ENCODE measurements at regions not wholly inside any gene's neighbourhood (a gene's known extent, or its start where the extent isn't known, plus 50 kb on each side); places are given as distances from the start of the nearest gene placed in this dataset.

DNA sequence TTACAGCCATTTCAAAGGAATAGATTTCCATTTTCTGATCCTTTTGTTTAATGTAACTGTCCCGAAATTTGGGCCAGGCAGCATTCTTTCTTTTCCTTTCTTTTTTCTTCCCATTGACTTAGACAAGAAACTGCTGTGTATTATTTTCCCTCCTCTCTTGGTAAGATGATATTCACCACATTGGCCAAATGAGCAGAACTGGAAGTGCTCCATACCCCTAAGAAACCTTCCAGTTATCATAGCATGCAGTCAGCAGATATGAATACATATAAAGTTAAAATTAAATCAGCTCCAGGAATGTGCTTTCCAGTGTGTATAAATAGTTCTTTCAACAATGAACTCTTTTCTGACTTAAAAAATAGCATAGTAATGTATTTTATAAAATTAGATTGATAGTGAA, 168.5 kb upstream of the GAS1 start:
- Histone ChIP-seq H3K23me2 (ENCODE audit: insufficient read length, low read depth, low read length, poor library complexity, severe bottlenecking) (peaks cover 3% of the 10 kb centered on the region), H2BK5ac (ENCODE audit: insufficient read length, low read length) (no peak overlapping the region), H3K27me3 (ENCODE audit: insufficient read depth, low read length) (no peaks in the 10 kb centered on the region), H4K8ac (replicated peaks; ENCODE audit: insufficient read length, low read depth, low read length) (no peak overlapping the region), H2BK20ac (ENCODE audit: low read depth, low read length, poor library complexity, severe bottlenecking) (no peak overlapping the region), H3K4ac (ENCODE audit: low read depth, low read length) (no peak overlapping the region), H3K79me2 (ENCODE audit: insufficient read depth, low read length) (no peaks in the 10 kb centered on the region), H4K5ac (ENCODE audit: insufficient read length, low read depth, low read length) (no peak overlapping the region), H3K23ac (ENCODE audit: insufficient read length, low read depth, low read length) (no peak overlapping the region), H3K27ac (ENCODE audit: insufficient read length, low read depth, low read length) (no peak overlapping the region), H2BK12ac (ENCODE audit: insufficient read length, low read depth, low read length) (no peak overlapping the region), H2BK15ac (ENCODE audit: low read depth, low read length) (no peak overlapping the region), H3K4me1 (ENCODE audit: insufficient read depth, low read length) (no peaks in the 10 kb centered on the region), H4K20me1 (ENCODE audit: control insufficient read depth, insufficient read depth, insufficient read length) (no peaks in the 10 kb centered on the region), H3K4me2 (ENCODE audit: insufficient read depth, insufficient read length, low read length) (no peak overlapping the region), H3K18ac (ENCODE audit: insufficient read length, low read depth, low read length) (no peak overlapping the region), H3K79me1 (ENCODE audit: insufficient read depth, low read depth, low read length, poor library complexity, severe bottlenecking) (no peaks in the 10 kb centered on the region), H4K91ac (ENCODE audit: insufficient read length, low read depth, low read length) (no peak overlapping the region), H2BK120ac (ENCODE audit: low read depth, low read length, poor library complexity, severe bottlenecking) (no peak overlapping the region), H3K56ac (ENCODE audit: insufficient read length, low read depth, low read length) (no peak overlapping the region), H3K9ac (ENCODE audit: extremely low read depth, insufficient read length, low read length) (no peak overlapping the region), H2AK5ac (ENCODE audit: insufficient read length, low read length) (no peak overlapping the region), H3K9me3 (ENCODE audit: control insufficient read depth, low read depth, low read length) (no peaks in the 10 kb centered on the region), H3K14ac (ENCODE audit: insufficient read depth, low read length) (no peak overlapping the region), H3T11ph (ENCODE audit: low read length) (no peak overlapping the region), H2AFZ (ENCODE audit: low read length) (no peak overlapping the region)
- no peaks in the 10 kb centered on the region for H3K4me1 Mint-ChIP-seq
- H3K9me3 Mint-ChIP-seq, result peaks cover 0 to 6% of the 10 kb centered on the region in 2 experiments; a peak in 4 of 5 replicates
- H3K4me3 Mint-ChIP-seq, result no peak overlapping the region
- TF ChIP-seq, protein P1, sequence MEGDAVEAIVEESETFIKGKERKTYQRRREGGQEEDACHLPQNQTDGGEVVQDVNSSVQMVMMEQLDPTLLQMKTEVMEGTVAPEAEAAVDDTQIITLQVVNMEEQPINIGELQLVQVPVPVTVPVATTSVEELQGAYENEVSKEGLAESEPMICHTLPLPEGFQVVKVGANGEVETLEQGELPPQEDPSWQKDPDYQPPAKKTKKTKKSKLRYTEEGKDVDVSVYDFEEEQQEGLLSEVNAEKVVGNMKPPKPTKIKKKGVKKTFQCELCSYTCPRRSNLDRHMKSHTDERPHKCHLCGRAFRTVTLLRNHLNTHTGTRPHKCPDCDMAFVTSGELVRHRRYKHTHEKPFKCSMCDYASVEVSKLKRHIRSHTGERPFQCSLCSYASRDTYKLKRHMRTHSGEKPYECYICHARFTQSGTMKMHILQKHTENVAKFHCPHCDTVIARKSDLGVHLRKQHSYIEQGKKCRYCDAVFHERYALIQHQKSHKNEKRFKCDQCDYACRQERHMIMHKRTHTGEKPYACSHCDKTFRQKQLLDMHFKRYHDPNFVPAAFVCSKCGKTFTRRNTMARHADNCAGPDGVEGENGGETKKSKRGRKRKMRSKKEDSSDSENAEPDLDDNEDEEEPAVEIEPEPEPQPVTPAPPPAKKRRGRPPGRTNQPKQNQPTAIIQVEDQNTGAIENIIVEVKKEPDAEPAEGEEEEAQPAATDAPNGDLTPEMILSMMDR (conservative IDR thresholded peaks at IDR 0.05), result no peak
- WGBS (ENCODE audit: extremely low coverage, insufficient read length, low lambda C conversion rate), result no CpG with 5 or more reads among the region's 1 CpG
- H3K27me3 Mint-ChIP-seq (ENCODE audit: low read depth), result peaks cover 2% of the 10 kb centered on the region
- peaks cover 0 to 3% (median 0%) of the 10 kb centered on the region in 3 experiments; a peak in 3 of 7 replicates for H3K36me3 Mint-ChIP-seq (ENCODE audit: insufficient read depth in 1 of 3, low read depth in 3 of 3)
- no peak for DNase-seq
- H3K27ac Mint-ChIP-seq, result no peak overlapping the region
